ENCODE measurements at regions not wholly inside any gene's neighbourhood (a gene's known extent, or its start where the extent isn't known, plus 50 kb on each side); places are given as distances from the start of the nearest gene placed in this dataset.

GRCh38 chr2:234241656-234242458 lies 191.4 kb downstream of the SPP2 start:
- Histone ChIP-seq H3K9ac (ENCODE audit: low read length) (no peak overlapping the region), H3K79me1 (ENCODE audit: low read length) (no peaks in the 10 kb centered on the region), H2AK5ac (ENCODE audit: low read length) (no peak overlapping the region), H3K36me3 (ENCODE audit: control insufficient read depth, insufficient read depth, low read length) (no peaks in the 10 kb centered on the region), H2BK5ac (ENCODE audit: low read length) (no peak overlapping the region), H4K8ac (ENCODE audit: low read depth, low read length) (no peak overlapping the region), H3K18ac (ENCODE audit: low read length) (no peak overlapping the region), H3K4me3 (ENCODE audit: low read length) (no peak overlapping the region), H3K4ac (ENCODE audit: low read depth, low read length) (no peak overlapping the region), H3K4me1 (ENCODE audit: control insufficient read depth, low read depth, low read length) (no peaks in the 10 kb centered on the region), H2BK15ac (replicated peaks; ENCODE audit: low read depth) (no peak overlapping the region), H3K56ac (ENCODE audit: low read length) (no peak overlapping the region), H3K79me2 (ENCODE audit: control insufficient read depth, insufficient read depth, low read length) (no peaks in the 10 kb centered on the region), H2BK120ac (ENCODE audit: low read depth, low read length) (peak overlapping the region; percentile 45), H3K23ac (ENCODE audit: low read length) (no peak overlapping the region), H3K4me2 (ENCODE audit: low read length) (no peak overlapping the region), H3K27ac (ENCODE audit: low read depth, low read length) (no peak overlapping the region), H4K5ac (ENCODE audit: low read length) (no peak overlapping the region), H3K27me3 (ENCODE audit: insufficient read depth, low read length, poor library complexity) (no peaks in the 10 kb centered on the region)
- WGBS (ENCODE audit: extremely low coverage, insufficient coverage, low lambda C conversion rate), result no CpG with 5 or more reads among the region's 13 CpGs
- DNase-seq, result no peak

- DNase-seq, result no peak
- Histone ChIP-seq H4K8ac (ENCODE audit: low read depth, low read length) (no peak overlapping the region), H3K79me2 (ENCODE audit: control insufficient read depth, insufficient read depth, low read length) (no peaks in the 10 kb centered on the region), H3K4me2 (ENCODE audit: low read length) (no peak overlapping the region), H2BK120ac (ENCODE audit: low read depth, low read length) (no peak overlapping the region), H3K79me1 (ENCODE audit: low read length) (no peaks in the 10 kb centered on the region), H3K4ac (ENCODE audit: low read depth, low read length) (no peak overlapping the region), H2BK15ac (replicated peaks; ENCODE audit: low read depth) (no peak overlapping the region), H3K27ac (ENCODE audit: low read depth, low read length) (no peak overlapping the region), H3K9ac (ENCODE audit: low read length) (no peak overlapping the region), H3K36me3 (ENCODE audit: control insufficient read depth, insufficient read depth, low read length) (no peaks in the 10 kb centered on the region), H3K4me3 (ENCODE audit: low read length) (no peak overlapping the region), H3K27me3 (ENCODE audit: insufficient read depth, low read length, poor library complexity) (no peaks in the 10 kb centered on the region), H3K23ac (ENCODE audit: low read length) (no peak overlapping the region), H3K18ac (ENCODE audit: low read length) (no peak overlapping the region), H2AK5ac (ENCODE audit: low read length) (no peak overlapping the region), H2BK5ac (ENCODE audit: low read length) (no peak overlapping the region), H4K5ac (ENCODE audit: low read length) (no peak overlapping the region), H3K56ac (ENCODE audit: low read length) (no peak overlapping the region), H3K4me1 (ENCODE audit: control insufficient read depth, low read depth, low read length) (no peaks in the 10 kb centered on the region)
- no CpG with 5 or more reads among the region's 2 CpGs for WGBS (ENCODE audit: extremely low coverage, insufficient coverage, low lambda C conversion rate)
These were observed 190.4 kb downstream of the SPP2 start for GRCh38 chr2:234240917-234241316.

GRCh38 chr2:234235191-234235590 lies 184.7 kb downstream of the SPP2 start:
- Histone ChIP-seq H2BK5ac (ENCODE audit: low read length) (no peak overlapping the region), H3K18ac (ENCODE audit: low read length) (no peak overlapping the region), H3K27ac (ENCODE audit: low read depth, low read length) (no peak overlapping the region), H3K23ac (ENCODE audit: low read length) (no peak overlapping the region), H3K4me3 (ENCODE audit: low read length) (no peak overlapping the region), H2BK15ac (replicated peaks; ENCODE audit: low read depth) (no peak overlapping the region), H4K5ac (ENCODE audit: low read length) (no peak overlapping the region), H3K79me1 (ENCODE audit: low read length) (no peaks in the 10 kb centered on the region), H3K79me2 (ENCODE audit: control insufficient read depth, insufficient read depth, low read length) (no peaks in the 10 kb centered on the region), H3K36me3 (ENCODE audit: control insufficient read depth, insufficient read depth, low read length) (no peaks in the 10 kb centered on the region), H3K4me1 (ENCODE audit: control insufficient read depth, low read depth, low read length) (no peaks in the 10 kb centered on the region), H3K27me3 (ENCODE audit: insufficient read depth, low read length, poor library complexity) (no peaks in the 10 kb centered on the region), H4K8ac (ENCODE audit: low read depth, low read length) (no peak overlapping the region), H3K9ac (ENCODE audit: low read length) (no peak overlapping the region), H2BK120ac (ENCODE audit: low read depth, low read length) (no peak overlapping the region), H3K56ac (ENCODE audit: low read length) (no peak overlapping the region), H3K4me2 (ENCODE audit: low read length) (no peak overlapping the region), H2AK5ac (ENCODE audit: low read length) (no peak overlapping the region), H3K4ac (ENCODE audit: low read depth, low read length) (no peak overlapping the region)
- DNase-seq, result no peak

GRCh38 chr2:234231460-234231859 lies 181.0 kb downstream of the SPP2 start:
- no peaks in the 10 kb centered on the region for H3K4me1 ChIP-seq (ENCODE audit: control insufficient read depth, low read depth, low read length)
- no peaks in the 10 kb centered on the region for H3K79me2 ChIP-seq (ENCODE audit: control insufficient read depth, insufficient read depth, low read length)
- H4K8ac ChIP-seq (ENCODE audit: low read depth, low read length), result no peak overlapping the region
- no peak overlapping the region for H3K56ac ChIP-seq (ENCODE audit: low read length)
- no peak overlapping the region for H3K9ac ChIP-seq (ENCODE audit: low read length)
- H3K18ac ChIP-seq (ENCODE audit: low read length), result no peak overlapping the region
- H2BK15ac ChIP-seq (replicated peaks; ENCODE audit: low read depth), result no peak overlapping the region
- no peaks in the 10 kb centered on the region for H3K27me3 ChIP-seq (ENCODE audit: insufficient read depth, low read length, poor library complexity)
- no peak overlapping the region for H3K4ac ChIP-seq (ENCODE audit: low read depth, low read length)
- H2AK5ac ChIP-seq (ENCODE audit: low read length), result no peak overlapping the region
- H2BK5ac ChIP-seq (ENCODE audit: low read length), result no peak overlapping the region
- H4K5ac ChIP-seq (ENCODE audit: low read length), result no peak overlapping the region
- H3K79me1 ChIP-seq (ENCODE audit: low read length), result no peaks in the 10 kb centered on the region
- H3K4me2 ChIP-seq (ENCODE audit: low read length), result no peak overlapping the region
- no peak overlapping the region for H3K23ac ChIP-seq (ENCODE audit: low read length)
- H3K27ac ChIP-seq (ENCODE audit: low read depth, low read length), result no peak overlapping the region
- WGBS (ENCODE audit: extremely low coverage, insufficient coverage, low lambda C conversion rate), result no CpG with 5 or more reads among the region's 1 CpG
- no peak for DNase-seq
- no peak overlapping the region for H3K4me3 ChIP-seq (ENCODE audit: low read length)
- no peaks in the 10 kb centered on the region for H3K36me3 ChIP-seq (ENCODE audit: control insufficient read depth, insufficient read depth, low read length)
- H2BK120ac ChIP-seq (ENCODE audit: low read depth, low read length), result no peak overlapping the region

- Histone ChIP-seq H2BK120ac (ENCODE audit: low read depth, low read length) (no peak overlapping the region), H4K5ac (ENCODE audit: low read length) (no peak overlapping the region), H2BK15ac (replicated peaks; ENCODE audit: low read depth) (no peak overlapping the region), H3K27ac (ENCODE audit: low read depth, low read length) (no peak overlapping the region), H3K4ac (ENCODE audit: low read depth, low read length) (no peak overlapping the region), H4K8ac (ENCODE audit: low read depth, low read length) (no peak overlapping the region), H3K4me3 (ENCODE audit: low read length) (no peak overlapping the region), H3K4me1 (ENCODE audit: control insufficient read depth, low read depth, low read length) (no peaks in the 10 kb centered on the region), H3K18ac (ENCODE audit: low read length) (no peak overlapping the region), H3K27me3 (ENCODE audit: insufficient read depth, low read length, poor library complexity) (no peaks in the 10 kb centered on the region), H3K36me3 (ENCODE audit: control insufficient read depth, insufficient read depth, low read length) (no peaks in the 10 kb centered on the region), H3K79me1 (ENCODE audit: low read length) (no peaks in the 10 kb centered on the region), H3K4me2 (ENCODE audit: low read length) (no peak overlapping the region), H3K79me2 (ENCODE audit: control insufficient read depth, insufficient read depth, low read length) (no peaks in the 10 kb centered on the region), H3K56ac (ENCODE audit: low read length) (no peak overlapping the region), H3K23ac (ENCODE audit: low read length) (no peak overlapping the region), H2AK5ac (ENCODE audit: low read length) (no peak overlapping the region), H2BK5ac (ENCODE audit: low read length) (no peak overlapping the region), H3K9ac (ENCODE audit: low read length) (no peak overlapping the region)
- no CpG with 5 or more reads among the region's 4 CpGs for WGBS (ENCODE audit: extremely low coverage, insufficient coverage, low lambda C conversion rate)
- no peak for DNase-seq
These were observed 168.5 kb downstream of the SPP2 start for GRCh38 chr2:234219046-234219310.

Measured in mesendoderm (in vitro differentiated cells).